ENCODE measurements at regions not wholly inside any gene's neighbourhood (a gene's known extent, or its start where the extent isn't known, plus 50 kb on each side); places are given as distances from the start of the nearest gene placed in this dataset.

DNA sequence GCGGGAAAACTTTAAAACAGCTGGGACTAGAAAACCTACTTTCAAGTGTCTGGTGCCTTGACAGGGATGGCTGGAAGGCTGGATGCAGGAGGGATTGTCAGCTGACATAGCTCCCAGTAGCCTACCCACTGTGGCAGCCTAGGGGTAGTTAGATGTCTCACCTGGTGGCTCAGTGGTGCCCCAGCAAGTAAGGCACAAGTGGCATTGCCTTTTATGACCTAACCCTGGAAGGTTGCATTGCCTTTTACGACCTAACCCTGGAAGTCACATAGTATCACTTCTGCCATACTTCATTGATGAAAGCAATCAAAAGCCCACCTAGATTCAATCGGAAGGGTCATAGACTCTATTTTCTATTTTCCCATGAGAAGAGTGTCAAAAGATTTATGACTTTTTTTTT, 724.7 kb upstream of the TBX3 start:
- ATAC-seq (no peak), DNase-seq (no peak)
- Mint-ChIP-seq H3K36me3 (ENCODE audit: low read depth) (no peaks in the 10 kb centered on the region), H3K9me3 (no peaks in the 10 kb centered on the region), H3K27me3 (peaks cover 1% of the 10 kb centered on the region), H3K4me3 (no peak overlapping the region), H3K27ac (no peak overlapping the region), H3K4me1 (ENCODE audit: low read depth) (no peaks in the 10 kb centered on the region)
- intact Hi-C loops (cut with micrococcal nuclease) = no loop called here
- CTCF ChIA-PET = no interaction called here
- TF ChIP-seq, protein P1, sequence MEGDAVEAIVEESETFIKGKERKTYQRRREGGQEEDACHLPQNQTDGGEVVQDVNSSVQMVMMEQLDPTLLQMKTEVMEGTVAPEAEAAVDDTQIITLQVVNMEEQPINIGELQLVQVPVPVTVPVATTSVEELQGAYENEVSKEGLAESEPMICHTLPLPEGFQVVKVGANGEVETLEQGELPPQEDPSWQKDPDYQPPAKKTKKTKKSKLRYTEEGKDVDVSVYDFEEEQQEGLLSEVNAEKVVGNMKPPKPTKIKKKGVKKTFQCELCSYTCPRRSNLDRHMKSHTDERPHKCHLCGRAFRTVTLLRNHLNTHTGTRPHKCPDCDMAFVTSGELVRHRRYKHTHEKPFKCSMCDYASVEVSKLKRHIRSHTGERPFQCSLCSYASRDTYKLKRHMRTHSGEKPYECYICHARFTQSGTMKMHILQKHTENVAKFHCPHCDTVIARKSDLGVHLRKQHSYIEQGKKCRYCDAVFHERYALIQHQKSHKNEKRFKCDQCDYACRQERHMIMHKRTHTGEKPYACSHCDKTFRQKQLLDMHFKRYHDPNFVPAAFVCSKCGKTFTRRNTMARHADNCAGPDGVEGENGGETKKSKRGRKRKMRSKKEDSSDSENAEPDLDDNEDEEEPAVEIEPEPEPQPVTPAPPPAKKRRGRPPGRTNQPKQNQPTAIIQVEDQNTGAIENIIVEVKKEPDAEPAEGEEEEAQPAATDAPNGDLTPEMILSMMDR (IDR thresholded peaks at IDR 0.05) = no peak
- POLR2A ChIA-PET = no interaction called here

GRCh38 chr12:115407723-115408122, 723.7 kb upstream of the TBX3 start:
- no peaks in the 10 kb centered on the region for H3K36me3 Mint-ChIP-seq (ENCODE audit: low read depth)
- no peak for DNase-seq
- no peak overlapping the region for H3K27ac Mint-ChIP-seq
- H3K4me1 Mint-ChIP-seq (ENCODE audit: low read depth) = no peaks in the 10 kb centered on the region
- H3K9me3 Mint-ChIP-seq = no peaks in the 10 kb centered on the region
- ChIA-PET POLR2A (no interaction called here), CTCF (no interaction called here)
- no peak overlapping the region for H3K4me3 Mint-ChIP-seq
- intact Hi-C loops (cut with micrococcal nuclease) = no loop called here
- TF ChIP-seq, protein P1 (IDR thresholded peaks at IDR 0.05) = no peak
- ATAC-seq = no peak
- H3K27me3 Mint-ChIP-seq = peaks cover 1% of the 10 kb centered on the region

DNA sequence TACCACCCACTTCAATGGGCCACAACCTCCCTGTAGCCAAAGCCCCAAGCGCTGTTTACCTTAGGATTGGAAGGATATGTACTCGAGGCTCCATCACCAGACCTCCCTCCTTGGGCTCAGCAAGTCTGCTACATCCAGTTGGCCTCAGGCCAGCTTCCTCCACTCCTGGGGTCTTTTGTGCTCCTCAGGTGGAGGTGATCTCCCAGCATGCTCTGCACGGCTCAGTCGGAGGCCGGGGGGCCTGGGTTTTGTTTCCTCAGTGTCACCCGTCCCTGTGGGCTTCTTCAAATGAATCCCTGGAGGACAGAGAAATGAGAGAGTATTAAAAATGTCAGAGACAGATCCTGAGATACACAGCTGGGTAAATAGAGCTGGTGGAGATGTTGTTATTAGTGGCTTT, 723.1 kb upstream of the TBX3 start:
- ChIA-PET CTCF (no interaction called here), POLR2A (no interaction called here)
- ATAC-seq = no peak
- no peaks in the 10 kb centered on the region for H3K4me1 Mint-ChIP-seq (ENCODE audit: low read depth)
- peaks cover 1% of the 10 kb centered on the region for H3K27me3 Mint-ChIP-seq
- DNase-seq = no peak
- no peaks in the 10 kb centered on the region for H3K9me3 Mint-ChIP-seq
- no peak overlapping the region for H3K27ac Mint-ChIP-seq
- TF ChIP-seq, protein P1 (IDR thresholded peaks at IDR 0.05) = no peak
- intact Hi-C loops (cut with micrococcal nuclease) = no loop called here
- H3K4me3 Mint-ChIP-seq = no peak overlapping the region
- H3K36me3 Mint-ChIP-seq (ENCODE audit: low read depth) = no peaks in the 10 kb centered on the region

- DNase-seq = no peak
- TF ChIP-seq, protein P1 (IDR thresholded peaks at IDR 0.05) = no peak
- ATAC-seq = no peak
- intact Hi-C loops (cut with micrococcal nuclease) = no loop called here
- Mint-ChIP-seq H3K27me3 (peaks cover 1% of the 10 kb centered on the region), H3K4me1 (ENCODE audit: low read depth) (no peaks in the 10 kb centered on the region), H3K36me3 (ENCODE audit: low read depth) (no peaks in the 10 kb centered on the region), H3K27ac (no peak overlapping the region), H3K4me3 (no peak overlapping the region), H3K9me3 (no peaks in the 10 kb centered on the region)
- CTCF ChIA-PET = no interaction called here
- POLR2A ChIA-PET = interaction anchor here (0.6 kb wide), 1 partner anchor 1757 kb away, joined by 6 read pairs; no protein-coding TSS in a partner anchor
Observed at GRCh38 chr12:115405471-115405860, 721.5 kb upstream of the TBX3 start.

GRCh38 chr12:115404761-115405470, 720.9 kb upstream of the TBX3 start:
- POLR2A ChIA-PET = interaction anchor here (0.6 kb wide), 1 partner anchor 1756 kb away, joined by 6 read pairs; no protein-coding TSS in a partner anchor
- Mint-ChIP-seq H3K9me3 (no peaks in the 10 kb centered on the region), H3K27me3 (peaks cover 1% of the 10 kb centered on the region), H3K4me1 (ENCODE audit: low read depth) (no peaks in the 10 kb centered on the region), H3K36me3 (ENCODE audit: low read depth) (no peaks in the 10 kb centered on the region), H3K27ac (no peak overlapping the region), H3K4me3 (no peak overlapping the region)
- DNase-seq (no peak), ATAC-seq (no peak)
- TF ChIP-seq, protein P1 (IDR thresholded peaks at IDR 0.05) = no peak
- intact Hi-C loops (cut with micrococcal nuclease) = no loop called here
- CTCF ChIA-PET = no interaction called here

Data from activated CD8-positive, alpha-beta T cell treated with anti-CD3 and anti-CD28 coated beads for 36 hours (primary cell).